GM12865 (cell line): ENCODE measurements at regions not wholly inside any gene's neighbourhood (a gene's known extent, or its start where the extent isn't known, plus 50 kb on each side); places are given as distances from the start of the nearest gene placed in this dataset.

Experiments used
- DNase-seq: peaks from one replicate; pipeline ENCODE4 v3.0.0; 2010; ENCODE audit warnings: low read depth
- H3K4me3 ChIP-seq: 2 replicates; pipeline ENCODE4 v1.5.1; 2011; ENCODE audit warnings: mild to moderate bottlenecking, low read depth, low read length, control low read depth
- CTCF ChIP-seq: IDR thresholded peaks from 2 replicates; pipeline ENCODE4 v1.5.1; 2011; ENCODE audit warnings: low read length, control low read depth, low read depth, inconsistent platforms; ENCODE audit not compliant: insufficient read depth; ENCODE audit errors: missing control alignments

- H3K4me3 ChIP-seq = no peak overlapping the region
- no peak for TF ChIP-seq CTCF
- no peak for DNase-seq
These were observed 55.5 kb downstream of the MID1IP1 start for GRCh38 chrX:38856670-38857265.

GRCh38 chrX:38857736-38858523, 56.7 kb downstream of the MID1IP1 start:
- H3K4me3 ChIP-seq = no peak overlapping the region
- no peak for DNase-seq
- no peak for TF ChIP-seq CTCF

GRCh38 chrX:38859602-38860001, 58.3 kb downstream of the MID1IP1 start:
- DNase-seq = no peak
- no peak for TF ChIP-seq CTCF
- H3K4me3 ChIP-seq = no peak overlapping the region

GRCh38 chrX:38860106-38861013, 59.1 kb downstream of the MID1IP1 start:
- TF ChIP-seq CTCF = no peak
- no peak overlapping the region for H3K4me3 ChIP-seq
- DNase-seq = no peak

- H3K4me3 ChIP-seq = no peak overlapping the region
- no peak for DNase-seq
- TF ChIP-seq CTCF = no peak
These were observed 60.2 kb downstream of the MID1IP1 start for GRCh38 chrX:38861489-38861888.

- DNase-seq = no peak
- TF ChIP-seq CTCF = no peak
- no peak overlapping the region for H3K4me3 ChIP-seq
These were observed 60.8 kb downstream of the MID1IP1 start for GRCh38 chrX:38862100-38862499.
